ENCODE measurements at regions not wholly inside any gene's neighbourhood (a gene's known extent, or its start where the extent isn't known, plus 50 kb on each side); places are given as distances from the start of the nearest gene placed in this dataset.
A peak's percentile ranks its signal among the peaks of the same experiment; 100 is the strongest.

DNA sequence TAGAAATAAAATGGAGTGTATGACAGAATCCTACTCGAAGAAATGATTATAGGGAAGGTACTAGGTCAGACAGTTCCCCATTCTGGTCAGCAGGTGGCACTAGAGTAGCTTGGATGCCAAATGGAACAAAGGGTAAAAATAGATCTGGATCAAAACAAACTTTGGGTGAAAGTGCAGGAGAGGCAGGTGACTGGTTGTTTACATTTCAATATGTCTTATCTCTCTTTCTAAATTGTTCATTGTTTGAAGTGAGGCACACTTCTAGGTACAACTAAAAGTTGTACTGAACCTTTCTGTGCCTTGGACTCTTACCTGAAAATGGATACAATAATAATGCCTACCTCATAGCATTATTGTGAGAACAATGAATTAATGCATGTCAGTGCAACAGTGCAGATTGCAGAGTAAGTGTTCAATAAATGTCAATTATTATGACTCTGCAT, 62.0 kb upstream of the OSBPL8 start:
- TF ChIP-seq GABPA (IDR thresholded peaks at IDR 0.05; ENCODE audit: low read depth) (no peak), POLR2AphosphoS5 (IDR thresholded peaks at IDR 0.05; ENCODE audit: low read depth) (no peak), SPI1 (IDR thresholded peaks at IDR 0.05; ENCODE audit: borderline replicate concordance, low read depth) (peak; percentile 53; the same call in 1 of the 2 replicates)
- TF ChIP-seq, protein P1, sequence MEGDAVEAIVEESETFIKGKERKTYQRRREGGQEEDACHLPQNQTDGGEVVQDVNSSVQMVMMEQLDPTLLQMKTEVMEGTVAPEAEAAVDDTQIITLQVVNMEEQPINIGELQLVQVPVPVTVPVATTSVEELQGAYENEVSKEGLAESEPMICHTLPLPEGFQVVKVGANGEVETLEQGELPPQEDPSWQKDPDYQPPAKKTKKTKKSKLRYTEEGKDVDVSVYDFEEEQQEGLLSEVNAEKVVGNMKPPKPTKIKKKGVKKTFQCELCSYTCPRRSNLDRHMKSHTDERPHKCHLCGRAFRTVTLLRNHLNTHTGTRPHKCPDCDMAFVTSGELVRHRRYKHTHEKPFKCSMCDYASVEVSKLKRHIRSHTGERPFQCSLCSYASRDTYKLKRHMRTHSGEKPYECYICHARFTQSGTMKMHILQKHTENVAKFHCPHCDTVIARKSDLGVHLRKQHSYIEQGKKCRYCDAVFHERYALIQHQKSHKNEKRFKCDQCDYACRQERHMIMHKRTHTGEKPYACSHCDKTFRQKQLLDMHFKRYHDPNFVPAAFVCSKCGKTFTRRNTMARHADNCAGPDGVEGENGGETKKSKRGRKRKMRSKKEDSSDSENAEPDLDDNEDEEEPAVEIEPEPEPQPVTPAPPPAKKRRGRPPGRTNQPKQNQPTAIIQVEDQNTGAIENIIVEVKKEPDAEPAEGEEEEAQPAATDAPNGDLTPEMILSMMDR (IDR thresholded peaks at IDR 0.05; ENCODE audit: insufficient read depth, low read length): peak; percentile 77
- TF ChIP-seq, protein P2, sequence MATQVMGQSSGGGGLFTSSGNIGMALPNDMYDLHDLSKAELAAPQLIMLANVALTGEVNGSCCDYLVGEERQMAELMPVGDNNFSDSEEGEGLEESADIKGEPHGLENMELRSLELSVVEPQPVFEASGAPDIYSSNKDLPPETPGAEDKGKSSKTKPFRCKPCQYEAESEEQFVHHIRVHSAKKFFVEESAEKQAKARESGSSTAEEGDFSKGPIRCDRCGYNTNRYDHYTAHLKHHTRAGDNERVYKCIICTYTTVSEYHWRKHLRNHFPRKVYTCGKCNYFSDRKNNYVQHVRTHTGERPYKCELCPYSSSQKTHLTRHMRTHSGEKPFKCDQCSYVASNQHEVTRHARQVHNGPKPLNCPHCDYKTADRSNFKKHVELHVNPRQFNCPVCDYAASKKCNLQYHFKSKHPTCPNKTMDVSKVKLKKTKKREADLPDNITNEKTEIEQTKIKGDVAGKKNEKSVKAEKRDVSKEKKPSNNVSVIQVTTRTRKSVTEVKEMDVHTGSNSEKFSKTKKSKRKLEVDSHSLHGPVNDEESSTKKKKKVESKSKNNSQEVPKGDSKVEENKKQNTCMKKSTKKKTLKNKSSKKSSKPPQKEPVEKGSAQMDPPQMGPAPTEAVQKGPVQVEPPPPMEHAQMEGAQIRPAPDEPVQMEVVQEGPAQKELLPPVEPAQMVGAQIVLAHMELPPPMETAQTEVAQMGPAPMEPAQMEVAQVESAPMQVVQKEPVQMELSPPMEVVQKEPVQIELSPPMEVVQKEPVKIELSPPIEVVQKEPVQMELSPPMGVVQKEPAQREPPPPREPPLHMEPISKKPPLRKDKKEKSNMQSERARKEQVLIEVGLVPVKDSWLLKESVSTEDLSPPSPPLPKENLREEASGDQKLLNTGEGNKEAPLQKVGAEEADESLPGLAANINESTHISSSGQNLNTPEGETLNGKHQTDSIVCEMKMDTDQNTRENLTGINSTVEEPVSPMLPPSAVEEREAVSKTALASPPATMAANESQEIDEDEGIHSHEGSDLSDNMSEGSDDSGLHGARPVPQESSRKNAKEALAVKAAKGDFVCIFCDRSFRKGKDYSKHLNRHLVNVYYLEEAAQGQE (IDR thresholded peaks at IDR 0.05; ENCODE audit: insufficient replicate concordance, low read depth): no peak

Data from HL-60 (cell line).